HG03342 (cell line): ENCODE measurements at regions not wholly inside any gene's neighbourhood (a gene's known extent, or its start where the extent isn't known, plus 50 kb on each side); places are given as distances from the start of the nearest gene placed in this dataset.
"Not testable (repeated sequence)": the region's sequence is repeated elsewhere in the genome, so short reads cannot be mapped to it uniquely, and the experiment has no call there.

ENCODE experiments used
- ATAC-seq: cut with Tn5 transposase; IDR thresholded peaks from one replicate; pipeline ENCODE4 v1.9.1; 2021; ENCODE audit warnings: mild to moderate bottlenecking, moderate library complexity; ENCODE audit not compliant: unreplicated experiment

DNA sequence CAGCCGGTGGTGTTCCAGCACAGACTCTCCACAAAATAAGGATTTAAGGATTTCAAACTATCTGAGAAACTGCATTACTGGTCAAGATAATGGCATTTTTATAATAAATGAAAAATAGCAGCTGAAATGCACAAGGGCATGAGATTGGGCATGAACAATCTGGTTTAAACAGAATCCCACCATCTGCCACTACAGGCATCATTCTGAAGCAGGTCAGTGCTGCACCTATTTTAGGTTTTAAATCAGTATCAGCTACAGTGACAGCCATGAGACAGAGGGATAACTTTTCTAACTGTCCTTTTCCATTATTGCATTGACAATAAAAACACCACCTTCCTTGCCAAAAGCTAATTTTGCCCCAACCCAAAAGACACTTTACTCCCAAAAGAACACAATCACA is 186.8 kb downstream of the ETV1 start:
- ATAC-seq: no peak

DNA sequence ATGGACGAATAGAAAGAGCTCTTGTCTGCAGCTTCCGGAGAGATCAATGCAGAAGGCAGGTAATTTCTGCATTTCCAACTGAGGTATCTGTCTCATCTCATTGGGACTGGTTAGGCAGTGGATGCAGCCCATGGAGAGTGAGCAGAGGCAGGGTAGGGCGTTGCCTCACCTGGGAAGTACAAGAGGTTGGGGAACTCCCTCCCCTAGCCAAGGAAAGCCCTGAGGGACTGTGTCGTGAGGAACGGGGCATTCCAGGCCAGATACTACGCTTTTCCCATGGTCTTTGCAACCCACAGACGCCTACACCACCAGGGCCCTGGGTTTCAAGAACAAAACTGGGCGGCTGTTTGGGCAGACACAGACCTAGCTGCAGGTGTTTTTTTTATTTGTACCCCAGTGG is 186.3 kb downstream of the ETV1 start:
- no peak for ATAC-seq

DNA sequence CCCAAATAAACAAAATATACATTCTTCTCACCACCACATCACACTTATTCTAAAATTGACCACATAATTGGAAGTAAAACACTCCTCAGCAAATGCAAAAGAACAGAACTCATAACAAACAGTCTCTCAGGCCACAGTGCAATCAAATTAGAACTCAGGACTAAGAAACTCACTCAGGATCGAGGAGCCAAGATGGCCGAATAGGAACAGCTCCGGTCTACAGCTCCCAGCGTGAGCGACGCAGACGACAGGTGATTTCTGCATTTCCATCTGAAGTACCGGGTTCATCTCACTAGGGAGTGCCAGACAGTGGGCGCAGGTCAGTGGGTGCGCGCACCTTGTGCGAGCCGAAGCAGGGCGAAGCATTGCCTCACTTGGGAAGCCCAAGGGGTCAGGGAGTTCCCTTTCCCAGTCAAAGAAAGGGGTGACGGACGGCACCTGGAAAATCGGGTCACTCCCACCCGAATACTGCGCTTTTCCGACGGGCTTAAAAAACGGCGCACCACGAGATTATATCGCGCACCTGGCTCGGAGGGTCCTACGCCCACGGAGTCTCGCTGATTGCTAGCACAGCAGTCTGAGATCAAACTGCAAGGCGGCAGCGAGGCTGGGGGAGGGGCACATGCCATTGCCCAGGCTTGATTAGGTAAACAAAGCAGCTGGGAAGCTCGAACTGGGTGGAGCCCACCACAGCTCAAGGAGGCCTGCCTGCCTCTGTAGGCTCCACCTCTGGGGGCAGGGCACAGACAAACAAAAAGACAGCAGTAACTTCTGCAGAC is 183.2 kb downstream of the ETV1 start:
- ATAC-seq: not testable (repeated sequence)

DNA sequence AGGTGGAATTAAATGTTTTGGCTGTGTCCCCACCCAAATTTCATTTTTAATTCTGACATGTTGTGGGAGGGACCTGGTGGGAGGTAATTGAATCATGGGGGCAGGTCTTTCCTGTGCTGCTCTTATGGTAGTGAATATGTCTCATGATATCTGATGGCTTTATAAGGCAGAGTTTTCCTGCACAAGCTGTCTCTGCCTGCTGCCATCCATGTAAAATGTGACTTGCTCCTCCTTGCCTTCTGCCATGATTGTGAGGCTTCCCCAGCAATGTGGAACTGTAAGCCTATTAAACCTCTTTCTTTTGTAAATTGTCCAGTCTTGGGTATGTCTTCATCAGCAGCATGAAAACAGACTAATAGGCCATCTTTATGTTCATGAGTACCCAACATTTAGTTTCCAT is 172.2 kb downstream of the ETV1 start:
- ATAC-seq: not testable (repeated sequence)

- no peak for ATAC-seq
These were observed 168.2 kb downstream of the ETV1 start for GRCh38 chr7:13821152-13821787.

GRCh38 chr7:13822678-13823077 is 166.8 kb downstream of the ETV1 start:
- no peak for ATAC-seq

DNA sequence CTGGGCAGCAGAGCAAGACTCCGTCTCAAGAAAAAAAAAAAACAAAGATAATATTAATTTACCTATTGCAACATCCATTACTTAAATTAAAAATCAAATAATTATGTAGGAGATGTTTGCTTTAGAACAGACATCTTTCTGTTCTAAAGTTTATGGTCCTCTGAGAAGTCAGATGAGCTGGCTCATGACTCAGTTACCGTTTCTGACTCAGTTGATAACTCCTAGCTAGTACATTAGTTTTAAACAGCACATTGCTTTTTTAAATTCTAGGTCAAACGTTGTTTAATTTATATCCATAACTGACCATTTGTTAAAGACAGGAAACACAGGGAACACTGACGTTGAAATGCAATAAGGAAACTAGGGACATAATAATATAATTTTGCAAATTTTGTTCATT is 162.7 kb downstream of the ETV1 start:
- no peak for ATAC-seq

DNA sequence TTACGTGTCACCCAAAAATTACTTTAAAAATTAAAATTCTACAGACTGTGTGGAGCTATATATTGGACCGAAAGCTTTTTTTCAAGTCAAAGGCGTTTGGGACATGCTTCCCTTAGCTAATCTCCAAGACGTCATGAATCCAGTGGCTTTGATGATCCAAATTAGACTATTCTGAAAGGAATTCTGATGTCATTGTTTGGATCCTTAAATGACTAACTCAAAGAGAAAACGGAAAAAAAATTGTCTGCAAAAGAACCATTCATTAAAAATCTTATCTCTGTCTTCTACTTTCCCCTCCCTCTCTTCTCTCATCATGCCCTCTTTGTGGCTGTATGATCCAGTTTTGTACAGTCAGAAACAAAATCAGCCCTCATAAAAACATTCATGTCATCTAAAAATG is 161.8 kb downstream of the ETV1 start:
- ATAC-seq: no peak

- ATAC-seq: no peak
These were observed 160.2 kb downstream of the ETV1 start for GRCh38 chr7:13829231-13829630.

DNA sequence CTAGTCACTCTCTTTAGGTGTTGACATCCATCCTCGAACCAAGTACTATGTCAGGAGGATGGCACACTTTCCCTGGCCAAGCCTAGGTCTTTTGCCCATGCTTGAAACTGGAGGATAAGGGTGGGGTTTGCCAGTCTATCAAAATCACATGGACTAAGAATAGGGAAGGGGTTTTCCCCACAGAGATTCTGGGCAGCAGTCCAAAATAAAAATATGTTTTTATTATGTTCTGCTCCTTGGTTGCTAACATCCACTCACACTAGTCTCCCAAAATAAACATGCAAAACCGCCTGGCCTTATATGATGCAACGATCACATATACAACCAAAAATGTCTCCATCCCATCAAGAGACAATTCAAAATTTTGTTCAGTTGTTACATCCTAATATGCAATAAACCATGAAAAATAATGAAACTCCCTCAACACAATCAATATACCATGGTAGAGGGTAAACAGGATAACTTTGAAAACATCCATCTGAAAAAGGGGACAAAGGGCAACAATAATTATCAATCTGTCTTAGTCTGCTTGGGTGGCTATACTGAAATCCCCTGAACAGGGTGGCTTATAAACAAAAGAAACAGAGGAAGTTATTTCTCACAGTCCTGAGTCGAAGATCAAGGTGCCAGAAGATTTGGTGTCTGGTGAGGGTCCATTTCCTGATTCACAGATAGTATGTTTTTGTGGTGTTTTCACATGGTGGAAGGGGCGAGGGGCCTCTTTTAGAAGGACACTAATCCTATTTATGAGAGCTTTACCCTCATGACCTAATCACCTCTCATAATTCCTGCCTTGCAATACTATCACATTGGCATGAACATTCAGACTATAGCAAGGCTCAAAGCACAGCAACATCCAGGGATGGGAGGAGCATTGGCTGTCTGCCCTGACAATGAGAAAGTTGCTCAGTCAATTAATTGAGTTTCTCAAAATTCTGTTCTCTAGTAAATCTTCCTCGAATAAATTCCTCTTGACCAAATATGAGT is 159.3 kb downstream of the ETV1 start:
- no peak for ATAC-seq

- no peak for ATAC-seq
These were observed 157.1 kb downstream of the ETV1 start for GRCh38 chr7:13832346-13832745.

GRCh38 chr7:13834328-13834761 is 155.1 kb downstream of the ETV1 start:
- ATAC-seq: no peak

GRCh38 chr7:13835442-13835841 is 154.0 kb downstream of the ETV1 start:
- ATAC-seq: no peak

- no peak for ATAC-seq
These were observed 150.4 kb downstream of the ETV1 start for GRCh38 chr7:13839063-13839462.
